ENCODE measurements at regions not wholly inside any gene's neighbourhood (a gene's known extent, or its start where the extent isn't known, plus 50 kb on each side); places are given as distances from the start of the nearest gene placed in this dataset.

DNA sequence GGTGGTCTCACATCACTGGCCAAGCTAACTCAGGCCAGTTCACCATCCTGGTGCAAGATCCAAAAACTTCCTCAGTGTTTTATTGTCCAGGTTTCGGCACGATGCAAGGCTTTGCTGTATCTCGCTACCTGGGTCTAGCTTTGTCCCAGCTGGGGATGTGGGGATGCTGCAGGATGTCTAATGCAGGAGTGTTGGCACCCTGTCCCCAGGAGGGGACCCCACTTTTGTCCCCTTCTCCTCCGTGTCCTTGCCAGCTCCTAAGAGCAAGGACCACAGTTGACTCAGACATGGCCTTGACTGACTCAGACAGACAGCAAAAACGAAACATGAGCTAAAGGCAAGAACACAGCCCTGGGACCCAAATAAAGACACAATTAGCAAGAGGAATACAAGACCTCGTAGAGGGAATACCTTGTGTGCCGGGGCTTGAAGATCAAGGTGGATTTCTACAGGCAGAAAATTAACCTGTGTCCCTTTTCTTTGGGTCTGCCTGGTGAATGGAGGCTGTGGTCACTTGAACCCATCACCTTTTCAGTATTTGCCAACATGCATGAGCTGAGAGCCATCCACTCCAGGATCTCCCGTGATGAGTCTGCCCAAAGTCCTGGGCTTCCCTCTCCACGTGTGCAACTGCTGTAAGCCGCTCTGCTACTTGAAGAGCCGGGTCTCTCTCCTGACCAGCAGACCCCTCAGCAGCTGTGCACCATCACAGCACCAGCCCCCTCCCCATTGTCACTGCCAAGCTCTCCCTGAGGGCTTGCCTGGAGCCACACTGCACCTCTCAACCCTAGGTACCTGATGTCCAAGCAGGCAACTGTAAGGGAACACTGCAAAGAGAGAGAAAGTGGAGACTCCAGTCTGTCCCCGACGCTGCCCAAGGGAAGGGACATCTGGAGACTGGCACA lies 149.5 kb upstream of the ZNF507 start:
- TF ChIP-seq, protein P1, sequence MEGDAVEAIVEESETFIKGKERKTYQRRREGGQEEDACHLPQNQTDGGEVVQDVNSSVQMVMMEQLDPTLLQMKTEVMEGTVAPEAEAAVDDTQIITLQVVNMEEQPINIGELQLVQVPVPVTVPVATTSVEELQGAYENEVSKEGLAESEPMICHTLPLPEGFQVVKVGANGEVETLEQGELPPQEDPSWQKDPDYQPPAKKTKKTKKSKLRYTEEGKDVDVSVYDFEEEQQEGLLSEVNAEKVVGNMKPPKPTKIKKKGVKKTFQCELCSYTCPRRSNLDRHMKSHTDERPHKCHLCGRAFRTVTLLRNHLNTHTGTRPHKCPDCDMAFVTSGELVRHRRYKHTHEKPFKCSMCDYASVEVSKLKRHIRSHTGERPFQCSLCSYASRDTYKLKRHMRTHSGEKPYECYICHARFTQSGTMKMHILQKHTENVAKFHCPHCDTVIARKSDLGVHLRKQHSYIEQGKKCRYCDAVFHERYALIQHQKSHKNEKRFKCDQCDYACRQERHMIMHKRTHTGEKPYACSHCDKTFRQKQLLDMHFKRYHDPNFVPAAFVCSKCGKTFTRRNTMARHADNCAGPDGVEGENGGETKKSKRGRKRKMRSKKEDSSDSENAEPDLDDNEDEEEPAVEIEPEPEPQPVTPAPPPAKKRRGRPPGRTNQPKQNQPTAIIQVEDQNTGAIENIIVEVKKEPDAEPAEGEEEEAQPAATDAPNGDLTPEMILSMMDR (IDR thresholded peaks at IDR 0.05; ENCODE audit: low read depth, low read length) = no peak
- no peak for TF ChIP-seq EZH2phosphoT487 (IDR thresholded peaks at IDR 0.05; ENCODE audit: low read depth)

Measured in OCI-LY3 (cell line).